Naive thymus-derived CD8-positive, alpha-beta T cell (primary cell): ENCODE measurements at regions not wholly inside any gene's neighbourhood (a gene's known extent, or its start where the extent isn't known, plus 50 kb on each side); places are given as distances from the start of the nearest gene placed in this dataset.
"Not testable (repeated sequence)": the region's sequence is repeated elsewhere in the genome, so short reads cannot be mapped to it uniquely, and the experiment has no call there.

Source experiments
- ATAC-seq, 2 donors: fragments of 150-1000 bp; cut with Tn5 transposase in 1 of 2; sonication (Bioruptor Pico), chemical (Tn5 transposase) in 1 of 2; 1 replicate in 1 of 2; 2 replicates in 1 of 2; pipeline ENCODE4 v1.10.0; 2021; ENCODE audit warnings: mild to moderate bottlenecking in 2 of 2, moderate library complexity in 2 of 2
- POLR2A ChIA-PET: fragments of 350-600 bp; sonication (Branson Sonifier 250); formaldehyde crosslinking; loops from one replicate; lab custom pipeline; 2021; ENCODE audit warnings: antibody characterized with exemption; lab: Charles Lee
- DNase-seq, 10 donors: peaks; one replicate each; pipeline versions ENCODE4 v3.0.0 to v3.0.0-alpha.2; 2020 to 2022
- H3K27ac Mint-ChIP-seq, 10 donors: one replicate each; pipeline ENCODE4 v1.8.0; 2020 to 2022; ENCODE audit warnings: mild to moderate bottlenecking in 10 of 10, mixed read lengths in 10 of 10, moderate library complexity in 4 of 10, inconsistent platforms in 1 of 10
- H3K27me3 Mint-ChIP-seq, 5 donors: one replicate each; pipeline ENCODE4 v1.8.0; 2021 to 2022; ENCODE audit warnings: mixed read lengths in 5 of 5
- H3K36me3 Mint-ChIP-seq, 3 donors: one replicate each; pipeline ENCODE4 v1.8.0; 2020 to 2022; ENCODE audit warnings: mixed read lengths in 3 of 3, mild to moderate bottlenecking in 2 of 3, inconsistent platforms in 1 of 3
- H3K4me1 Mint-ChIP-seq, 4 donors: one replicate each; pipeline ENCODE4 v1.8.0; 2021 to 2022; ENCODE audit warnings: mixed read lengths in 4 of 4
- H3K4me3 Mint-ChIP-seq, 10 donors: one replicate each; pipeline ENCODE4 v1.8.0; 2020 to 2022; ENCODE audit warnings: mild to moderate bottlenecking in 10 of 10, mixed read lengths in 10 of 10, moderate library complexity in 6 of 10, inconsistent platforms in 1 of 10
- H3K9me3 Mint-ChIP-seq, 9 donors: one replicate each; pipeline ENCODE4 v1.8.0; 2020 to 2022; ENCODE audit warnings: mixed read lengths in 9 of 9, mild to moderate bottlenecking in 3 of 9, inconsistent platforms in 1 of 9, moderate library complexity in 1 of 9

DNA sequence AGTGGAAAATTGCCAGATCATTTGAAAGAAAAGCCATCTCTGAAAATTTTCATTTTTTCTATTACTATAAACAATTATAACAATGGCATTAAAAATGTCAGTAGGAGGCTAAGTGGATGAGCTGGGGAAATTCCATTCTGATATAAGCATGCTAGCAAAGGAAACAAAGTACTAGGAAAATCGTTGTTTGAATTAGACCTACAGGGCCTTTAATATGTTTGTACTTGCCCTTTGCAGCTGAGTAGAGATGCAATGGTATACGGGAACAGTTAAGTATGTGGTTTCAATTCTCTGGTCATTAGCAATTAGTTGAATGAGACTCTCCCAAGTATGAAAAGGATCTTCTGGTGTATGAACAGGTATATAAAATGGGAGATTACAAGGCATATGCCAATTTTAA, 452.2 kb downstream of the PCDH11X start:
- ATAC-seq (no peak), DNase-seq (no peak)
- H3K9me3 Mint-ChIP-seq, result peaks cover 0 to 4% (median 0%) of the 10 kb centered on the region in 9 donors
- POLR2A ChIA-PET, result no interaction called here
- H3K4me1 Mint-ChIP-seq, result no peaks in the 10 kb centered on the region
- H3K36me3 Mint-ChIP-seq, result no peaks in the 10 kb centered on the region
- no peak overlapping the region for H3K27ac Mint-ChIP-seq
- H3K27me3 Mint-ChIP-seq, result no peaks in the 10 kb centered on the region
- H3K4me3 Mint-ChIP-seq, result no peak overlapping the region

DNA sequence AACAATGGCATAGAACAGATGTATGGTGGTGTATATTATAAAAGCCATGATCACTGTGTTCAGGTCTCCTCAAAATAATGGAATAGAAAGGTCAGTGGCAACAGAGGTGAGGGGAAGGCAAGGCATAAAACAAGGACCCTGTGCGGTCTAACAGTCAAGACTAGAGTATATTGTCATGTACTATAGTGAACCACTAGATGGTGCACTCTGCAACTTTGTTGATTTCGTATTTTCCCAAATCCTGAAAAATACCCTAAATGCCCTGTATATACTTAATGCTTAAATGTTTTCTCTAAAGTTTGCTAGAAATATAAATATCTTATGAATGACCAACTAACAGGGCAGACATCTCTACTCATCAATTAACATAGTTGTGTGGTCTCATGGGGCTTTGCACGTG, 453.0 kb downstream of the PCDH11X start:
- Mint-ChIP-seq H3K27ac (no peak overlapping the region), H3K36me3 (no peaks in the 10 kb centered on the region), H3K9me3 (peaks cover 0 to 4% (median 0%) of the 10 kb centered on the region in 9 donors), H3K27me3 (no peaks in the 10 kb centered on the region), H3K4me3 (no peak overlapping the region), H3K4me1 (no peaks in the 10 kb centered on the region)
- DNase-seq (no peak), ATAC-seq (no peak)
- POLR2A ChIA-PET, result no interaction called here

DNA sequence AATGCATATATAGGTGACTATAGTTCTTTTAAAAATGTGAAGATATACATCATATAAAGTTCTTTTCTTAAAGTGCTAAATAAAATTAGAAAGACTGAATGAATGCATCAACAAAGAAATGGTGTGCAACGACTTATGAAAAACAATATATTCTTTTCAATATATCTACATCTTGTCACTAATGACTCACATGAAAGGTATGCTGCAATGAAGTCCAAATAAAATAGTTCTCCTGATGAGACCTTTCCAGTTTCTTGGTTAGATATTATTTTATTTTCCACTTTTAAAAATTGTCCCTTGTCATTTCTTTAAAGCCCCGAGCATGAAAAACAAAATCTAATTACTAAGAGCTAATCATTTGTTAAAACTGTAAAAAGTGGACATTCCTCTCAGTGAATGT, 462.1 kb downstream of the PCDH11X start:
- H3K4me1 Mint-ChIP-seq, result no peaks in the 10 kb centered on the region
- POLR2A ChIA-PET, result no interaction called here
- ATAC-seq (no peak), DNase-seq (no peak)
- H3K9me3 Mint-ChIP-seq, result peaks cover 0 to 3% (median 0%) of the 10 kb centered on the region in 9 donors
- H3K36me3 Mint-ChIP-seq, result no peaks in the 10 kb centered on the region
- no peak overlapping the region for H3K27ac Mint-ChIP-seq
- no peaks in the 10 kb centered on the region for H3K27me3 Mint-ChIP-seq
- H3K4me3 Mint-ChIP-seq, result no peak overlapping the region

DNA sequence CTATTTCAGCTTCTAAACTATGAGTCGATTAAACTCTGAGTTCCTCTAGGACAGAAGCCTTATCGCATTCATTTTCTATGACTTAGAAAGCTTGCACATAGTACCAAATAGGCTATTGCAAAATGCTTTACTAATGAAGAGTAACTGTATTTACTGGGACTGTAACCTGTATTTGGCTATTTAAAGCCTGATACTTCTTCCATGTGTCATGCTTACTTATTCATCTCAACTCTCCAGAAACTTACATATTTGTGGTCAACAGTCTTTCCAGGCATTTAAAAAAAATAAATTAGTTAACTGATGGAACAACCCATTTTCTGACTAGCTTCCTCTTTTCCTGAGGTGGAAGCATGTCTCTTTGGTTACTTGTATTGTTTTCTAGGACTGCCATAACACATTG, 467.9 kb downstream of the PCDH11X start:
- H3K27me3 Mint-ChIP-seq, result no peaks in the 10 kb centered on the region
- ATAC-seq, result no peak
- H3K27ac Mint-ChIP-seq, result no peak overlapping the region
- POLR2A ChIA-PET, result no interaction called here
- H3K4me1 Mint-ChIP-seq, result no peaks in the 10 kb centered on the region
- peaks cover 0 to 2% (median 0%) of the 10 kb centered on the region in 9 donors for H3K9me3 Mint-ChIP-seq
- no peak overlapping the region for H3K4me3 Mint-ChIP-seq
- DNase-seq, result no peak
- no peaks in the 10 kb centered on the region for H3K36me3 Mint-ChIP-seq

DNA sequence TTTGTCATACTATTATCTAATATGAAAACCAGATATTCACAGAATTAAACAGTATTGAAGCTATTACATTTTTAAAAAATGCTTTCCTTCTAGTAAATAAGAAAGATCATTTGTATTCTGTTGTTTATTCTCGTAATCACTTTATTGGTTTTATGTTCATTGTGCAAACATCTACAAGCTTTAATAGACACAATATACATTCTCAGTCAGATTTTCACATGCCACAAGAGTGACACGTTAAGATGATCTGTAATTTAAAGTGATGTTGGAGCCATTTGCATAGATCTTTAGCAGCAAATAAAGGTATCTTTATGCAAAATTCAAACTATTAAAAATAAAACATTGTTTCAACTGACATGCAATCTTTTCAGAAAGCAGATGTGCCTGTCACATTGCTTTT, 469.9 kb downstream of the PCDH11X start:
- no peaks in the 10 kb centered on the region for H3K36me3 Mint-ChIP-seq
- no peak for DNase-seq
- ATAC-seq, result no peak
- peaks cover 0 to 4% (median 0%) of the 10 kb centered on the region in 9 donors for H3K9me3 Mint-ChIP-seq
- no peaks in the 10 kb centered on the region for H3K27me3 Mint-ChIP-seq
- no peaks in the 10 kb centered on the region for H3K4me1 Mint-ChIP-seq
- no peak overlapping the region for H3K4me3 Mint-ChIP-seq
- H3K27ac Mint-ChIP-seq, result no peak overlapping the region
- POLR2A ChIA-PET, result no interaction called here

DNA sequence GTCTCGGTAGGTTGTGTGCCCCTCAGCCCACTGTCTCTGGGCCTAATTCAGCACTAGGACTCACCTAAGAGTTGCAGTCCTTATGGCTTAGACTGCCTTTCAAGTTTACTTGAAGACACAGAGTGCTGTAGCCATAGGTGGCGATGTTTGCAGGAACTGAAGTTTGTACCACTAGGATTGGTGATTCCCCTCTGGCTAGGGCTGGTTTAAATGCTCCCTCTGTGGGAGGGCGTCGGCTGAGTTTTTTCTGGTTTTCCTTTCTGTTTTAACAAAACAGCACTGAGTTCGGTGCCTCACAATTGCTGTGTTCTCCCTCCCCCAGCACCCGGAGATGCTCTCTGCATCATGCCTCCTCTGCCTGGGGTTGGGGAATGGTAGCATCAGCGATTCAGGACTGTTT, 480.9 kb downstream of the PCDH11X start:
- DNase-seq (no peak), ATAC-seq (no peak)
- POLR2A ChIA-PET, result no interaction called here
- peaks cover 0 to 29% (median 7%) of the 10 kb centered on the region in 9 donors for H3K9me3 Mint-ChIP-seq
- H3K27me3 Mint-ChIP-seq, result no peaks in the 10 kb centered on the region
- peak overlapping the region in 1 of 10 donors; percentile 7 for H3K27ac Mint-ChIP-seq
- H3K4me1 Mint-ChIP-seq, result no peaks in the 10 kb centered on the region
- H3K36me3 Mint-ChIP-seq, result peaks cover 0 to 14% (median 0%) of the 10 kb centered on the region in 3 donors
- no peak overlapping the region for H3K4me3 Mint-ChIP-seq

DNA sequence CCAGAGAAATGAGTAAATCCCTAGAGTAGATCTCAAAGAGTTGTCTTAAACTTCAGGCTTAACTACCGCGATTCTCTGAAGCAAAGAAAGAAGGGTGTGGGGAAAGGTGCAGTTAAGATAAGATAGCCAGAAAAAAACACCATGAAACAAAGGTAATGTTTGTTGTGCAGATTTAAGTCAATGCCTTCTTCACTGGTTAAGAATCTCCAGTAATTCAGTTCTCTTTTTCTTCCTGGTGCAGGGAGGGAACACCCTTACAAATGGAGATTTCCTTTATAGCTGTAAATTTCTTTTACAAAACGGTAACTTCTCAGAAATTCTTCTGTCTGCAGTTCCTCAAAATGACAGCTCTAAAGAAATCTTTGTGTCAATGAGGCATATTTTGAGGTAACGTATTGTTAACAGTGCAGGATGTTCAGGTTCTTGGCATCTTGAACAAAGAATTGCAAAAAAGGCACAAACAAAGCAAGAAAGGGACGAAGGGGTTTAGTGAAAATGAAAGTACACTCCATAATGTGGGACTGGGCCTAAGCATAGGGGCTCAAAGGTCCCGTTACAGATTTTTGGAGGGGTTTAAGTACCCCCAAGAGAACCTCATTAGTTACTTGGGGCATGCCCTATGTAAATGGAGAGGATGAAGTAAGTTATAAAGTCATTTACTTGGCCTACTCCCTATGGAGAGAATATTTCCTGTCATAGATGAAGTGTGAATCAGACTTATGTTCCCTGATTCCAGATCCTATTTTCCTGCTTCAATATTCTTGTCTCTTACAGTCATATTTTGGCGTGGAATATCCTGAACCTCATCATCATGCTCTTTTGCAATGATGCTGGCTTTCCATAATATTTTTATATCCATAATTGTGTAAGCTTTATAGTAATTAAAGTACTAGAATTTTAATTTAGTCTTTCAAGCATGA, 492.0 kb downstream of the PCDH11X start:
- peaks cover 0 to 5% (median 0%) of the 10 kb centered on the region in 9 donors for H3K9me3 Mint-ChIP-seq
- H3K4me3 Mint-ChIP-seq, result no peak overlapping the region
- DNase-seq (no peak), ATAC-seq (no peak)
- H3K27me3 Mint-ChIP-seq, result no peaks in the 10 kb centered on the region
- no peaks in the 10 kb centered on the region for H3K36me3 Mint-ChIP-seq
- POLR2A ChIA-PET, result no interaction called here
- H3K27ac Mint-ChIP-seq, result no peak overlapping the region
- H3K4me1 Mint-ChIP-seq, result no peaks in the 10 kb centered on the region

DNA sequence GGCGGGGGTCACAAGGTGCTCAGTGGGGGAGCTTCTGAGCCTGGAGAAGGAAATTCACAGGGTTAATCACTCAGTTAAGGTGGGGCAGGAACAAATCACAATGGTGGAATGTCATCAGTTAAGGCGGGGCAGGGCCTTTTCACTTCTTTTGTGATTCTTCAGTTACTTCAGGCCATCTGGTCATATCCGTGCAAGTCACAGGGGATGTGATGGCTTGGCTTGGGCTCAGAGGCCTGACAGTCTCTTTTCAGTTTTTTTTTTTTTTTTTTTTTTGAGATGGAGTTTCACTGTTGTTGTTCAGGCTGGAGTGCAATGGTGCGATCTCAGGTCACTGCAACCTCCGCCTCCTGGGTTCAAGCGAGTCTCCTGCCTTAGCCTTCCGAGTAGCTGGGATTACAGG, 499.4 kb downstream of the PCDH11X start:
- H3K4me3 Mint-ChIP-seq, ATAC-seq, H3K4me1 Mint-ChIP-seq, H3K27me3 Mint-ChIP-seq, POLR2A ChIA-PET, H3K36me3 Mint-ChIP-seq, H3K9me3 Mint-ChIP-seq, H3K27ac Mint-ChIP-seq, DNase-seq: not testable (repeated sequence)

DNA sequence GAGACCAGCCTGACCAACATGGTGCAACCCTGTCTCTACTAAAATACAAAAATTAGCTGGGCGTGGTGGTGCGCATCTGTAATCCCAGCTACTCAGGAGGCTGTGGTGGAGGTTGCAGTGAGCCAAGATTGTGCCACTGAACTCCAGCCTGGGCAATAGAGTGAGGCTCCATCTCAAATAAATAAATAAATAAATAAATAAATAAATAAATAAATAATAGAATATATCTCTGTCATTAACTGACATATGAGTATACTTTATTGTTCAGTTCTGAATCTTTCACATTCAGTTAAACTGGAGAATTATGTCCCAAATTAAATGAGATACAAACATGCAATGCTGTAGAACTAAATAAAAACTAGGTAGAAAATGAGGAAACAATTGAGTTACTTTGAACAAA, 501.2 kb downstream of the PCDH11X start:
- POLR2A ChIA-PET, H3K36me3 Mint-ChIP-seq, H3K27me3 Mint-ChIP-seq, ATAC-seq, H3K27ac Mint-ChIP-seq, DNase-seq, H3K4me3 Mint-ChIP-seq, H3K4me1 Mint-ChIP-seq, H3K9me3 Mint-ChIP-seq: not testable (repeated sequence)

DNA sequence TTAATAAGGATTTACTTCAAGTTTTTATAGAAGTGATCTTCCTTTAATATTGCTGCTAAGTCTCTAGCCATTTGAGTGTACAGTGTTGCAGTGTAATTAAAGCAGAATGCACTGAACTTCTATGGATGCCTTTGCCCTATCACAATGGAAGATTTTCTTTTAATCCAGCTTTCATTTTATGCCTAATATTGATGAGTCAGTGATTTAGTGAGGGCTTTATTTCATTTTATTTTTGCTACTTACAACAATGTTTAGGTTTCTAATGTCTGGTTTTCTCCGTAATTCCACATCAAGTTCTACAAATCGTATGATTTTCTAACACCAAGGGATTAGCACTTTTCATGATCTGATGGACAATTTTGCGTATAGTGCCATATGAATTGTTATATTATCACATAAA, 504.1 kb downstream of the PCDH11X start:
- Mint-ChIP-seq H3K27me3 (no peaks in the 10 kb centered on the region), H3K4me3 (no peak overlapping the region), H3K9me3 (peaks cover 0 to 4% (median 0%) of the 10 kb centered on the region in 9 donors), H3K36me3 (no peaks in the 10 kb centered on the region), H3K4me1 (no peaks in the 10 kb centered on the region), H3K27ac (no peak overlapping the region)
- no peak for ATAC-seq
- DNase-seq, result no peak
- POLR2A ChIA-PET, result no interaction called here

DNA sequence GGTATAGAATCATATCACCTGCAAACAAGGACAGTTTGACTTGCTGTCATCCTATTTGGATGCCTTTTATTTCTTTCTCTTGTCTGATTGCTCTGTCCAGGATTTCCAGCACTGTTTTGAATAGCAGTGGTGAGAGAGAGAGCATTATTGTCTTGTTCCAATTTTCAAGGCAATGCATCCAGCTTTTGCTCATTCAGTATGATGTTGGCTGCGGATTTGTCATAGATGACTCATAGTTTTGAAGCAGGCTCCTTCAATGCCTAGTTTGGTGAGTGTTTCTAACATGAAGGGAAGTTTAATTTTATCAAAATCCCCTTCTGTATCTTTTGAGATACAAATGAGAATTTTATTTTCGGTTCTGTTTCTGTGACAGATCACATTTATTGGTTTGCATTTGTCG, 518.9 kb downstream of the PCDH11X start:
- ATAC-seq, H3K27me3 Mint-ChIP-seq, H3K27ac Mint-ChIP-seq, H3K36me3 Mint-ChIP-seq, DNase-seq, H3K4me1 Mint-ChIP-seq, H3K4me3 Mint-ChIP-seq, POLR2A ChIA-PET, H3K9me3 Mint-ChIP-seq: not testable (repeated sequence)

DNA sequence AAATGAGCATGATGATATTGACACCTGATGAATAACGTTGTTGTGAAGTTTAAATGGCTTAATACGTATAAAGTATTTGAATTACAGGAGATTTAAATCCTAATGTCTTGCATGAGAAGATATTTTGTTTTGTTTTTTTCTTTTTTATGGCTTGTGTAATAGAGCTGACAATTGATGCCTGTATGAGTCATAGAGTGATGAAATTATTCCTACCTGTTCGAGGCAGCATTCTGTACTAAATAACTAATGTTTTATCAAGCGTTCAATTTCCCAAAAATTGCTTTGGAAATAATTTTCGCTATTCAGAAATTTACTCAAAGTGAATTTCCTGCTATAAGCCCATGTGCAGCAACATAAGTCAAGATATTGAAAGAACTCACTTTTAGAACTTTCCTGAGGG, 554.0 kb downstream of the PCDH11X start:
- H3K36me3 Mint-ChIP-seq, POLR2A ChIA-PET, H3K4me3 Mint-ChIP-seq: not testable (repeated sequence)

DNA sequence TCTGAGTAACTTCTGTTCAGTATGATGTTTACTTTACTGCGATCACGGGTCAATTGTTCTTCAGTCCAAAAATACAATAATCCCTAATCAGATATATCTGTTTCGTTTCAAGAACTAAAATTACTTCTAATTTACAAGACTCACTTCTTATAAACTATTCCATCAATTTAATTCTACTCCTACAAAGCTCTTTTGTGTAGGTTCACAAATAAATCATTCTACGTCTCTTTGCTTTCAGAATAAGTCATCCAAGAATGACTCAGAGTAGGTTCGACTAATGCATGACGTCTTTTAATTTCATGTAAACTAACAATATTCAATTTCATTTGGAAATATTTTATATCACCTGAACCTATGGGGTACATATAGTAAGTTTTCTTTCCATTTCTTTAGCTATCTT, 571.9 kb downstream of the PCDH11X start:
- ATAC-seq, H3K4me3 Mint-ChIP-seq, H3K4me1 Mint-ChIP-seq, H3K27ac Mint-ChIP-seq, H3K36me3 Mint-ChIP-seq, POLR2A ChIA-PET, DNase-seq, H3K9me3 Mint-ChIP-seq, H3K27me3 Mint-ChIP-seq: not testable (repeated sequence)

More for the DNA sequence above, 554.0 kb downstream of the PCDH11X start:
- H3K9me3 Mint-ChIP-seq, H3K4me1 Mint-ChIP-seq, ATAC-seq, H3K27me3 Mint-ChIP-seq, DNase-seq, H3K27ac Mint-ChIP-seq: not testable (repeated sequence)

DNA sequence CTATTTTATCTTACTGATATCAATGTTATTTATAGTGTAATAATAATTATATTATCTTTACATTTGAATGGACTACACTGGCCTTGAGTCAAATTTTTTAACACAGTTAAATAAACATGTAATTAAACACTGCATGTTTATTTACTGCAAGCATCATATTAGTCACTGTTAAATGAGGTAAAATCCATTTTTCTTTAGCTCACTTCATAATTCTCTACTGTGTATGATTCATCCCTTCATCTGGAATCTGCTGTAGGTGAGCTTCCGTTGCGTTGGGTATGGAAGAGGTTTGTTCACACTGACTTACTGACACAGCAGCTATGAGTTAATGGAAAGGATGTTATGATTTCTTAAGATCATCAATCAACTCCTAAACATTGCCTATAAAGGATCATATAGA, 572.3 kb downstream of the PCDH11X start:
- Mint-ChIP-seq H3K4me1 (no peaks in the 10 kb centered on the region), H3K4me3 (no peak overlapping the region), H3K27ac (no peak overlapping the region), H3K9me3 (no peaks in the 10 kb centered on the region), H3K27me3 (no peaks in the 10 kb centered on the region), H3K36me3 (no peaks in the 10 kb centered on the region)
- no peak for ATAC-seq
- POLR2A ChIA-PET, result no interaction called here
- no peak for DNase-seq
